ENCODE measurements at regions not wholly inside any gene's neighbourhood (a gene's known extent, or its start where the extent isn't known, plus 50 kb on each side); places are given as distances from the start of the nearest gene placed in this dataset.
"Not testable (repeated sequence)": the region's sequence is repeated elsewhere in the genome, so short reads cannot be mapped to it uniquely, and the experiment has no call there.

- H3K36me3 Mint-ChIP-seq (ENCODE audit: low read depth); H3K27me3 Mint-ChIP-seq (ENCODE audit: low read depth, poor library complexity); H3K4me3 Mint-ChIP-seq; DNase-seq; H3K9me3 Mint-ChIP-seq; H3K4me1 Mint-ChIP-seq; H3K27ac Mint-ChIP-seq: not testable (repeated sequence)
These were observed 223.7 kb upstream of the ANKRD20A1 start for GRCh38 chr9:67635067-67635466.

- not testable (repeated sequence) for H3K9me3 Mint-ChIP-seq; H3K27ac Mint-ChIP-seq; H3K4me3 Mint-ChIP-seq; H3K4me1 Mint-ChIP-seq; DNase-seq; H3K27me3 Mint-ChIP-seq (ENCODE audit: low read depth, poor library complexity); H3K36me3 Mint-ChIP-seq (ENCODE audit: low read depth)
These were observed 246.8 kb upstream of the ANKRD20A1 start for GRCh38 chr9:67611900-67612299.

- H3K9me3 Mint-ChIP-seq; H3K27me3 Mint-ChIP-seq (ENCODE audit: low read depth, poor library complexity); DNase-seq; H3K27ac Mint-ChIP-seq; H3K36me3 Mint-ChIP-seq (ENCODE audit: low read depth); H3K4me1 Mint-ChIP-seq; H3K4me3 Mint-ChIP-seq: not testable (repeated sequence)
These were observed 248.9 kb upstream of the ANKRD20A1 start for GRCh38 chr9:67609872-67610271.

- not testable (repeated sequence) for H3K27ac Mint-ChIP-seq; H3K9me3 Mint-ChIP-seq; H3K4me1 Mint-ChIP-seq; H3K36me3 Mint-ChIP-seq (ENCODE audit: low read depth); DNase-seq; H3K27me3 Mint-ChIP-seq (ENCODE audit: low read depth, poor library complexity); H3K4me3 Mint-ChIP-seq
These were observed 249.3 kb upstream of the ANKRD20A1 start for GRCh38 chr9:67609435-67609834.

- not testable (repeated sequence) for H3K27ac Mint-ChIP-seq; H3K27me3 Mint-ChIP-seq (ENCODE audit: low read depth, poor library complexity); H3K4me3 Mint-ChIP-seq; H3K36me3 Mint-ChIP-seq (ENCODE audit: low read depth); H3K9me3 Mint-ChIP-seq; H3K4me1 Mint-ChIP-seq; DNase-seq
These were observed 253.6 kb upstream of the ANKRD20A1 start for GRCh38 chr9:67605113-67605512.

GRCh38 chr9:67603609-67604008 lies 255.1 kb upstream of the ANKRD20A1 start:
- not testable (repeated sequence) for H3K27ac Mint-ChIP-seq; H3K4me1 Mint-ChIP-seq; H3K9me3 Mint-ChIP-seq; DNase-seq; H3K4me3 Mint-ChIP-seq; H3K36me3 Mint-ChIP-seq (ENCODE audit: low read depth); H3K27me3 Mint-ChIP-seq (ENCODE audit: low read depth, poor library complexity)

- not testable (repeated sequence) for H3K4me1 Mint-ChIP-seq; H3K36me3 Mint-ChIP-seq (ENCODE audit: low read depth); H3K27ac Mint-ChIP-seq; H3K9me3 Mint-ChIP-seq; H3K4me3 Mint-ChIP-seq; H3K27me3 Mint-ChIP-seq (ENCODE audit: low read depth, poor library complexity); DNase-seq
These were observed 266.3 kb upstream of the ANKRD20A1 start for GRCh38 chr9:67592424-67592823.

GRCh38 chr9:67555874-67556273 lies 302.9 kb upstream of the ANKRD20A1 start:
- not testable (repeated sequence) for H3K4me1 Mint-ChIP-seq, H3K9me3 Mint-ChIP-seq, H3K4me3 Mint-ChIP-seq

GRCh38 chr9:67550044-67550443 lies 308.7 kb upstream of the ANKRD20A1 start:
- H3K4me3 Mint-ChIP-seq; H3K4me1 Mint-ChIP-seq; DNase-seq; H3K36me3 Mint-ChIP-seq (ENCODE audit: low read depth); H3K9me3 Mint-ChIP-seq; H3K27ac Mint-ChIP-seq; H3K27me3 Mint-ChIP-seq (ENCODE audit: low read depth, poor library complexity): not testable (repeated sequence)

More at GRCh38 chr9:67555874-67556273, 302.9 kb upstream of the ANKRD20A1 start:
- H3K36me3 Mint-ChIP-seq (ENCODE audit: low read depth); DNase-seq; H3K27me3 Mint-ChIP-seq (ENCODE audit: low read depth, poor library complexity); H3K27ac Mint-ChIP-seq: not testable (repeated sequence)

- H3K27me3 Mint-ChIP-seq (ENCODE audit: low read depth, poor library complexity); DNase-seq; H3K27ac Mint-ChIP-seq; H3K9me3 Mint-ChIP-seq; H3K4me1 Mint-ChIP-seq; H3K36me3 Mint-ChIP-seq (ENCODE audit: low read depth); H3K4me3 Mint-ChIP-seq: not testable (repeated sequence)
These were observed 328.9 kb upstream of the ANKRD20A1 start for GRCh38 chr9:67529834-67530233.

GRCh38 chr9:67516938-67517337 lies 341.8 kb upstream of the ANKRD20A1 start:
- not testable (repeated sequence) for H3K36me3 Mint-ChIP-seq (ENCODE audit: low read depth); H3K27ac Mint-ChIP-seq; H3K4me3 Mint-ChIP-seq; DNase-seq; H3K9me3 Mint-ChIP-seq; H3K4me1 Mint-ChIP-seq; H3K27me3 Mint-ChIP-seq (ENCODE audit: low read depth, poor library complexity)

GRCh38 chr9:67514587-67514986 lies 344.1 kb upstream of the ANKRD20A1 start:
- not testable (repeated sequence) for DNase-seq; H3K27me3 Mint-ChIP-seq (ENCODE audit: low read depth, poor library complexity); H3K4me3 Mint-ChIP-seq; H3K9me3 Mint-ChIP-seq; H3K4me1 Mint-ChIP-seq; H3K27ac Mint-ChIP-seq; H3K36me3 Mint-ChIP-seq (ENCODE audit: low read depth)

- H3K4me3 Mint-ChIP-seq; H3K36me3 Mint-ChIP-seq (ENCODE audit: low read depth); H3K27me3 Mint-ChIP-seq (ENCODE audit: low read depth, poor library complexity); H3K27ac Mint-ChIP-seq; H3K9me3 Mint-ChIP-seq; DNase-seq; H3K4me1 Mint-ChIP-seq: not testable (repeated sequence)
These were observed 354.9 kb upstream of the ANKRD20A1 start for GRCh38 chr9:67503728-67504369.

GRCh38 chr9:67492028-67492427 lies 366.7 kb upstream of the ANKRD20A1 start:
- H3K9me3 Mint-ChIP-seq; H3K36me3 Mint-ChIP-seq (ENCODE audit: low read depth); H3K27me3 Mint-ChIP-seq (ENCODE audit: low read depth, poor library complexity); H3K4me3 Mint-ChIP-seq; DNase-seq; H3K27ac Mint-ChIP-seq; H3K4me1 Mint-ChIP-seq: not testable (repeated sequence)

GRCh38 chr9:67477465-67477864 lies 381.3 kb upstream of the ANKRD20A1 start:
- DNase-seq; H3K27ac Mint-ChIP-seq; H3K36me3 Mint-ChIP-seq (ENCODE audit: low read depth); H3K9me3 Mint-ChIP-seq; H3K4me1 Mint-ChIP-seq; H3K27me3 Mint-ChIP-seq (ENCODE audit: low read depth, poor library complexity); H3K4me3 Mint-ChIP-seq: not testable (repeated sequence)

Measured in nephron progenitor cell (in vitro differentiated cells).